LNCAP (cell line): ENCODE measurements at regions not wholly inside any gene's neighbourhood (a gene's known extent, or its start where the extent isn't known, plus 50 kb on each side); places are given as distances from the start of the nearest gene placed in this dataset.

Experiments
- TF ChIP-seq, protein P1 (sequence below): fragments of 450-650 bp; IDR thresholded peaks from 2 replicates; pipeline ENCODE4 v1.5.1; 2017; ENCODE audit warnings: mild to moderate bottlenecking

DNA sequence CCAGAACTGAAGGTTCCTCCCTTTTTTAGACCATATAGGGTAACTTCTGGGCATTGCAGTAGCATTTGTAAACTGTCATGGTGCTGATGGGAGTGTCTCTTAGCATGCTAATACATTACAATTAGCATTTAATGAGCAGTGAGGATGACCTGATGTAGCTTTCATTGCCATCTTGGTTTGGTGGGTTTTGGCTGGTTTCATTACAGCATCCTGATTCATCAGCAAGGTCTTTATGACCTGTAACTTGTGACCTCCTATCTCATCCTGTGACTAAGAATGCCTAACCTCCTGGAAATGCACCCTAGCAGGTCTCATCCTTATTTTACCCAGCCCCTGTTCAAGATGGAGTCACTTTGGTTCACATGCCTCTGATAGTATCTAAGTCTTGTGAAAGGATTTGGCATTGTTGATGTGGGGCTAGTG, 159.0 kb downstream of the TMX3 start:
- TF ChIP-seq, protein P1, sequence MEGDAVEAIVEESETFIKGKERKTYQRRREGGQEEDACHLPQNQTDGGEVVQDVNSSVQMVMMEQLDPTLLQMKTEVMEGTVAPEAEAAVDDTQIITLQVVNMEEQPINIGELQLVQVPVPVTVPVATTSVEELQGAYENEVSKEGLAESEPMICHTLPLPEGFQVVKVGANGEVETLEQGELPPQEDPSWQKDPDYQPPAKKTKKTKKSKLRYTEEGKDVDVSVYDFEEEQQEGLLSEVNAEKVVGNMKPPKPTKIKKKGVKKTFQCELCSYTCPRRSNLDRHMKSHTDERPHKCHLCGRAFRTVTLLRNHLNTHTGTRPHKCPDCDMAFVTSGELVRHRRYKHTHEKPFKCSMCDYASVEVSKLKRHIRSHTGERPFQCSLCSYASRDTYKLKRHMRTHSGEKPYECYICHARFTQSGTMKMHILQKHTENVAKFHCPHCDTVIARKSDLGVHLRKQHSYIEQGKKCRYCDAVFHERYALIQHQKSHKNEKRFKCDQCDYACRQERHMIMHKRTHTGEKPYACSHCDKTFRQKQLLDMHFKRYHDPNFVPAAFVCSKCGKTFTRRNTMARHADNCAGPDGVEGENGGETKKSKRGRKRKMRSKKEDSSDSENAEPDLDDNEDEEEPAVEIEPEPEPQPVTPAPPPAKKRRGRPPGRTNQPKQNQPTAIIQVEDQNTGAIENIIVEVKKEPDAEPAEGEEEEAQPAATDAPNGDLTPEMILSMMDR = no peak

DNA sequence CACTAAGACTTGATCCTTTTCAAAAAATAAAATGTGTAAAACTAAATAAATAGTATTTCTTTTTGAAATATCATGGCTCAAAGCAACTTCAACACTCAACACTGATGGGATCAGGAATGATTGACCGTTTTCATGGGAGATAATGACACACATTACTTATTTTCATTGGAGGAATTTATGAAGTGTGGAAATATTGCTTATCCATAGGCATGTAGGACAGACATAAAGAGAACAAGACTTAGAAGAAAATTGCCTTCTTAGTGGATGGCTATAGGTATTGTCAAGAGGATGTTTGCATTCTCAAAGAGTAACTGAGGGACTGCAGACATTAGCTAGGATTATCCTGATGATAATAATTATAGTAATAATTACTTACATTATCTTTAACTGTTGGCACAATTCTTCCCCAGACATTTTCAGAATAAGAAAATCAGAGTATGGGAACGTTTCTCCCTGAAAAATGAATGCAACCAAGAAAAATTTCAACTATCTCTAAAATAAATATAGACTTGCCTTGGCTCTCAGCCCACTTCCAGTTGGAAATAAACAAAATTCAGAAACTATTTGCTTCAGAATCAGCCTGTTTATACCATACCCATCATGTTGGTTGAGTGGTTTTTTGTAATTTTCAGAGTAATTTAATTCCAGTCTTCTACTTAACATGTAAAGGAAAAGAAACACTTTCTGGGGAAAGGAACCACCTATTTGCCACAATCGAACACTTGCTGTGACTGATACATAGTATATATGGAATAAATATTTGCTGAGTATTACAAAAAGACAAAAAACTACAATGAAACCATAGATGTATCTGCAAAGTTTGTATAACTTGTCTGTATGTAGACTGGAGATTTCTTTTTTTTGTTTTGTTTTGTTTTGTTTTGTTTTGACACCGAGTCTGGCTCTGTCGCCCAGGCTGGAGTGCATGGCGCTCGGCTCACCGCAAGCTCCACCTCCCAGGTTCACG, 165.7 kb downstream of the TMX3 start:
- TF ChIP-seq, protein P1 = no peak

DNA sequence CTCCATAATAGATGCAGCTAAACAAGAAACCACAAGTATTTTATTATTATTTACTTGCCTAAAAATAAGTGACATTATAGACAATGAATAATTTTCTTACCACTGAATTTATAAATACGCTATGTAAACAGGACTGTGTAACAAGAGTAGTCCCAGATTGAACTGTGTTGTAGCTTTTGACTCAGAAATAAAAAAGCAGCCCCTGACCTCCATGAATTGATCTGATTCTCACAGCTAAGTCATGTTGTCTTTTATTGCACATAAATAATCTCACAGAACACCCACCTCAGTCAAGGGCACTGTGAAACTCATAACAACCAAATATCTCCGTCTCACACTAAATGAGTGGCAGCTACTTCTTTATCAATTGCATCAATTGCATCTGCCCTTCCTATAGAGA, 171.6 kb downstream of the TMX3 start:
- TF ChIP-seq, protein P1 = no peak

DNA sequence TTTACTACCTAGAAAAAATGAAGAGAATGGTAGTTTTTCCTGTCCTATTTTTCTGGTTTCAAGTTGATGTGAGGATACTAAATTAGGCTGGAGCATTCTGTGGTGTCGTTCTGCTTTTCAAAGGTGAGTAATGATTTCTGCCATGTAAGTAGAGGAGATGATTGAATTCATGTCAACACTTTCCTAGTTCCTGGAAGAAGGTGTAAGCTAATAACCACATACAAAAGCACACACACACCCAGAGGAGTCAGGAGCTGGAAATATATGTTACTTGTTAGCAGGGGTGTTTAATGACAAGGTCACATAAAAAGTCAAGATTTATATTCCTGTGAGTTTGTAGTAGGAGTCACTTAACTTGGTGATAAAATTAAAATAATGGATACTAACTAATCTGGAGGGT, 172.1 kb downstream of the TMX3 start:
- TF ChIP-seq, protein P1 = no peak

DNA sequence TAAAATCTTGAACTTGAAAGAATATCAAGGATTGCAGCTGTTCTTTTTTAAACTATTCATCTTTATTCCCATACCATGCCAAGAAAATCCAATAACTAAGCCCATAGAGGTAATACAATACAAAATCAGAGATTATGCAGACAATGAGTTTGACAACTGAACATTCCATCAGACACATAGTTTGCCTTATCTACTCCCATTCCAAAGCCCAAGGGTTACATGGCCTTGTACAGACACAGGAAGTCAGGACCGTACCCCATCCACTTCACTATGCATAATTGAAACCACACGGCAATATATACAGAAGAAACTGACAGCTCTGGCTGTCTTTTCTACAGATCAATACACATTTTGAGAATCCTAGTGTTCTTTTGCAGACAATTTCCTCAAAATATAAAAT, 181.3 kb downstream of the TMX3 start:
- TF ChIP-seq, protein P1 = no peak

DNA sequence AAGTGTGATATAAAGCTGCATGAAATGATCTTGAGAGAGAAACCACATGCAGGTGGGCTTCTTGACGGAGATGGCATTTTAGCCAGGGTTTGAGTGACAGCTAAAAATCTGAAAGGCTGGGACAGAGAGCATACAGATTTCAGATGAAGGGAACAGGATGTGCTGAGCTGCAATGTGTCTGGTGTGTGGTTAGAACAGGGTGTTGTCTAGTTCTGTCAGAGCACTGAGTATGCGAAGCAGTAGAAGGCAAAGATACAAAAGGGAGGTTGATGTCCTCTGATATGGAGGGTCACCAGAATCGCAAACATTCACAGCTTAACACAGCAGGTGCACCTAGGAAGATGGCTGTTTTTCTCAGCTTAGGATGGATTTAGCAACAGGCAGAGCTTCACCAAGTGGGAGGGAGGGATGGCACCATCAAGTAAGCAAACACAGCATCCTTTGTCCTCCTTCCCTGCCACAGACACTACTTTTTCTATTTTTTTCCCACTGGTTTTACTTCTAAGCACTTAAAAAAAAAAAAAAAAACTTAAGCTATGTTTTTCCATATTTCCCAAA, 182.5 kb downstream of the TMX3 start:
- TF ChIP-seq, protein P1 = no peak

DNA sequence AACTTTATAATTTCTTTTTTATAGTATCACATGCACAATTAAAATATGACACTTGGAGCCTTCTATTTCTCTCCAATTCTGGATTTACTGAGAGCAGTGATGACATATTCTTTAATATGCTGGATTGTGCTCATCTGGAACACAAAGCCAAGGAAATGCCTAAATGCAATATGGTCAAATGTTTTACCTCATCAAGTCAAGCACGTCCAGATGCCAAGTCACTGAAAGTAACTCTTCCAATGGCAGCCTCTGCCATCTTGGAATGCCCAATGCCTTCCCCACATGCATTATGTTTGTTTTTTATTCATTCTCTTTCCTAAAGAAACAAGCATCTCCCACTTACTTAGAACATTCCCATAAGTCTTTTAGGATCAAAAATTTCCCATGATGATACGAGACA, 189.8 kb downstream of the TMX3 start:
- TF ChIP-seq, protein P1 = no peak
